SK-N-SH treated with all-trans-retinoic acid at 6 μM for 48 hours (cell line): ENCODE measurements at regions not wholly inside any gene's neighbourhood (a gene's known extent, or its start where the extent isn't known, plus 50 kb on each side); places are given as distances from the start of the nearest gene placed in this dataset.

Source experiments
- ATAC-seq: fragments of 200-7000 bp; cut with Tn5 transposase; 3 replicates; pipeline ENCODE4 v1.9.1; 2020; ENCODE audit warnings: mild to moderate bottlenecking, moderate library complexity
- ARNTL ChIP-seq: fragments of 450-650 bp; formaldehyde crosslinking; IDR thresholded peaks from 2 replicates; pipeline ENCODE4 v1.5.0; 2020; ENCODE audit warnings: low read depth, mild to moderate bottlenecking, moderate library complexity, borderline replicate concordance
- BACH2 ChIP-seq: fragments of 250-450 bp; sonication (Bioruptor Pico); IDR thresholded peaks from 2 replicates; pipeline ENCODE4 v1.9.0; 2021; ENCODE audit warnings: mild to moderate bottlenecking, borderline replicate concordance
- ESRRG ChIP-seq: fragments of 250-450 bp; sonication (Bioruptor Pico); IDR thresholded peaks from 2 replicates; pipeline ENCODE4 v1.6.1; 2021; ENCODE audit warnings: mild to moderate bottlenecking
- GLIS3 ChIP-seq: fragments of 250-450 bp; sonication (Bioruptor Pico); IDR thresholded peaks from 2 replicates; pipeline ENCODE4 v1.5.0; 2020; ENCODE audit warnings: mild to moderate bottlenecking, moderate library complexity
- ISL1 ChIP-seq: fragments of 250-450 bp; sonication (Bioruptor Pico); IDR thresholded peaks from 2 replicates; pipeline ENCODE4 v2.1.2; 2022; ENCODE audit warnings: mild to moderate bottlenecking, moderate library complexity
- OSR1 ChIP-seq: fragments of 250-450 bp; sonication (Bioruptor Pico); IDR thresholded peaks from 2 replicates; pipeline ENCODE4 v1.8.0; 2022; ENCODE audit warnings: moderate library complexity, mild to moderate bottlenecking, inconsistent platforms
- PPARA ChIP-seq: fragments of 250-450 bp; sonication (Bioruptor Pico); IDR thresholded peaks from 2 replicates; pipeline ENCODE4 v1.5.0; 2020; ENCODE audit warnings: mild to moderate bottlenecking, borderline replicate concordance
- RARB ChIP-seq: fragments of 250-450 bp; sonication (Bioruptor Pico); IDR thresholded peaks from 2 replicates; pipeline ENCODE4 v1.8.0; 2021; ENCODE audit warnings: mild to moderate bottlenecking, moderate library complexity
- SNAI2 ChIP-seq: fragments of 250-450 bp; sonication (Bioruptor Pico); IDR thresholded peaks from 2 replicates; pipeline ENCODE4 v1.5.0; 2020; ENCODE audit warnings: mild to moderate bottlenecking, moderate library complexity
- TCF4 ChIP-seq: fragments of 250-450 bp; sonication (Bioruptor Pico); IDR thresholded peaks from 2 replicates; pipeline ENCODE4 v1.8.0; 2021; ENCODE audit warnings: mild to moderate bottlenecking, moderate library complexity, borderline replicate concordance
- TOX ChIP-seq: fragments of 250-450 bp; sonication (Bioruptor Pico); IDR thresholded peaks from 2 replicates; pipeline ENCODE4 v1.8.0; 2021; ENCODE audit warnings: mild to moderate bottlenecking, moderate library complexity, borderline replicate concordance
- ZC3H10 ChIP-seq: fragments of 250-450 bp; sonication (Bioruptor Pico); IDR thresholded peaks from 2 replicates; pipeline ENCODE4 v1.5.1; 2021; ENCODE audit warnings: mild to moderate bottlenecking, moderate library complexity
- ZFP3 ChIP-seq: fragments of 250-450 bp; sonication (Bioruptor Pico); IDR thresholded peaks from 2 replicates; pipeline ENCODE4 v1.5.0; 2020; ENCODE audit warnings: mild to moderate bottlenecking, moderate library complexity
- ZFP30 ChIP-seq: fragments of 450-650 bp; formaldehyde crosslinking; IDR thresholded peaks from 2 replicates; pipeline ENCODE4 v1.5.0; 2022; ENCODE audit warnings: mild to moderate bottlenecking, moderate library complexity
- ZNF70 ChIP-seq: fragments of 450-650 bp; formaldehyde crosslinking; IDR thresholded peaks from 2 replicates; pipeline ENCODE4 v1.5.0; 2020; ENCODE audit warnings: mild to moderate bottlenecking, moderate library complexity
- ZNF8 ChIP-seq: fragments of 450-650 bp; formaldehyde crosslinking; IDR thresholded peaks from 2 replicates; pipeline ENCODE4 v1.5.0; 2020; ENCODE audit warnings: mild to moderate bottlenecking, moderate library complexity
- TF ChIP-seq, protein P1 (sequence below): fragments of 250-450 bp; sonication (Bioruptor Pico); IDR thresholded peaks from 2 replicates; pipeline ENCODE4 v1.8.0; 2020; ENCODE audit warnings: mild to moderate bottlenecking, moderate library complexity, borderline replicate concordance
- TF ChIP-seq, protein P2 (sequence below): fragments of 250-450 bp; sonication (Bioruptor Pico); IDR thresholded peaks from 2 replicates; pipeline ENCODE4 v1.8.0; 2021; ENCODE audit warnings: low read depth, mild to moderate bottlenecking, moderate library complexity, borderline replicate concordance
- TF ChIP-seq, protein P3 (sequence below): fragments of 250-450 bp; sonication (Bioruptor Pico); IDR thresholded peaks from 2 replicates; pipeline ENCODE4 v1.5.0; 2020; ENCODE audit warnings: mild to moderate bottlenecking, moderate library complexity
- TF ChIP-seq, protein P4 (sequence below): fragments of 250-450 bp; sonication (Bioruptor Pico); IDR thresholded peaks from 2 replicates; pipeline ENCODE4 v1.5.1; 2020; ENCODE audit warnings: low read depth, mild to moderate bottlenecking, moderate library complexity
- TF ChIP-seq, protein P5 (sequence below): fragments of 250-450 bp; sonication (Bioruptor Pico); IDR thresholded peaks from 2 replicates; pipeline ENCODE4 v1.5.1; 2021; ENCODE audit warnings: mild to moderate bottlenecking, moderate library complexity

DNA sequence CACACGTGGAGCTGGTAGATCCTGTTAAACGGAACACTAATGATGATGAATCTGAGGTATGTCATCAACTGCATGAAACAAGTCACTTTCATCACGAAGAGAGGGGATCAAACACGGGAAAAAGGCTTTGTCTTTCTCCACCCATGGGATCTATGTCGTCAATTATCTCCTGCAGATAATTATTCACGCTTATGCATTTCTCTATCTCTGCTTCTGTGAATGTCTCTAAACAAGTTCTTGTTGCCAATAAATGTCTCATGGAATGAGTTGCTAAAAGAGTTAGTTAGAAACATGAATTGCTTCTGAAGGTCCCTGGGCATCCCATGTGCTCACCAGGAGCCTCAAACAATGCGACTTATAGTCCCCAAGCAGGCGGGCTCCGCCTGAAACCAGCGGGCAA, 1228.2 kb upstream of the TMEM132C start:
- ATAC-seq: no peak
- TF ChIP-seq, protein P1, sequence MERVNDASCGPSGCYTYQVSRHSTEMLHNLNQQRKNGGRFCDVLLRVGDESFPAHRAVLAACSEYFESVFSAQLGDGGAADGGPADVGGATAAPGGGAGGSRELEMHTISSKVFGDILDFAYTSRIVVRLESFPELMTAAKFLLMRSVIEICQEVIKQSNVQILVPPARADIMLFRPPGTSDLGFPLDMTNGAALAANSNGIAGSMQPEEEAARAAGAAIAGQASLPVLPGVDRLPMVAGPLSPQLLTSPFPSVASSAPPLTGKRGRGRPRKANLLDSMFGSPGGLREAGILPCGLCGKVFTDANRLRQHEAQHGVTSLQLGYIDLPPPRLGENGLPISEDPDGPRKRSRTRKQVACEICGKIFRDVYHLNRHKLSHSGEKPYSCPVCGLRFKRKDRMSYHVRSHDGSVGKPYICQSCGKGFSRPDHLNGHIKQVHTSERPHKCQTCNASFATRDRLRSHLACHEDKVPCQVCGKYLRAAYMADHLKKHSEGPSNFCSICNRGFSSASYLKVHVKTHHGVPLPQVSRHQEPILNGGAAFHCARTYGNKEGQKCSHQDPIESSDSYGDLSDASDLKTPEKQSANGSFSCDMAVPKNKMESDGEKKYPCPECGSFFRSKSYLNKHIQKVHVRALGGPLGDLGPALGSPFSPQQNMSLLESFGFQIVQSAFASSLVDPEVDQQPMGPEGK: no peak
- TF ChIP-seq GLIS3 (CRISPR knock-in tag) (no peak), ZC3H10 (CRISPR knock-in tag) (no peak), ESRRG (CRISPR knock-in tag) (no peak), ZNF70 (no peak), ZFP3 (CRISPR knock-in tag) (no peak), ARNTL (no peak), RARB (CRISPR knock-in tag) (no peak), TOX (CRISPR knock-in tag) (no peak), ZNF8 (no peak), PPARA (CRISPR knock-in tag) (no peak), BACH2 (no peak), OSR1 (no peak)
- TF ChIP-seq, protein P2, sequence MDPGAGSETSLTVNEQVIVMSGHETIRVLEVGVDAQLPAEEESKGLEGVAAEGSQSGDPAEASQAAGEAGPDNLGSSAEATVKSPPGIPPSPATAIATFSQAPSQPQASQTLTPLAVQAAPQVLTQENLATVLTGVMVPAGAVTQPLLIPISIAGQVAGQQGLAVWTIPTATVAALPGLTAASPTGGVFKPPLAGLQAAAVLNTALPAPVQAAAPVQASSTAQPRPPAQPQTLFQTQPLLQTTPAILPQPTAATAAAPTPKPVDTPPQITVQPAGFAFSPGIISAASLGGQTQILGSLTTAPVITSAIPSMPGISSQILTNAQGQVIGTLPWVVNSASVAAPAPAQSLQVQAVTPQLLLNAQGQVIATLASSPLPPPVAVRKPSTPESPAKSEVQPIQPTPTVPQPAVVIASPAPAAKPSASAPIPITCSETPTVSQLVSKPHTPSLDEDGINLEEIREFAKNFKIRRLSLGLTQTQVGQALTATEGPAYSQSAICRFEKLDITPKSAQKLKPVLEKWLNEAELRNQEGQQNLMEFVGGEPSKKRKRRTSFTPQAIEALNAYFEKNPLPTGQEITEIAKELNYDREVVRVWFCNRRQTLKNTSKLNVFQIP (CRISPR knock-in tag): no peak
- TF ChIP-seq, protein P3, sequence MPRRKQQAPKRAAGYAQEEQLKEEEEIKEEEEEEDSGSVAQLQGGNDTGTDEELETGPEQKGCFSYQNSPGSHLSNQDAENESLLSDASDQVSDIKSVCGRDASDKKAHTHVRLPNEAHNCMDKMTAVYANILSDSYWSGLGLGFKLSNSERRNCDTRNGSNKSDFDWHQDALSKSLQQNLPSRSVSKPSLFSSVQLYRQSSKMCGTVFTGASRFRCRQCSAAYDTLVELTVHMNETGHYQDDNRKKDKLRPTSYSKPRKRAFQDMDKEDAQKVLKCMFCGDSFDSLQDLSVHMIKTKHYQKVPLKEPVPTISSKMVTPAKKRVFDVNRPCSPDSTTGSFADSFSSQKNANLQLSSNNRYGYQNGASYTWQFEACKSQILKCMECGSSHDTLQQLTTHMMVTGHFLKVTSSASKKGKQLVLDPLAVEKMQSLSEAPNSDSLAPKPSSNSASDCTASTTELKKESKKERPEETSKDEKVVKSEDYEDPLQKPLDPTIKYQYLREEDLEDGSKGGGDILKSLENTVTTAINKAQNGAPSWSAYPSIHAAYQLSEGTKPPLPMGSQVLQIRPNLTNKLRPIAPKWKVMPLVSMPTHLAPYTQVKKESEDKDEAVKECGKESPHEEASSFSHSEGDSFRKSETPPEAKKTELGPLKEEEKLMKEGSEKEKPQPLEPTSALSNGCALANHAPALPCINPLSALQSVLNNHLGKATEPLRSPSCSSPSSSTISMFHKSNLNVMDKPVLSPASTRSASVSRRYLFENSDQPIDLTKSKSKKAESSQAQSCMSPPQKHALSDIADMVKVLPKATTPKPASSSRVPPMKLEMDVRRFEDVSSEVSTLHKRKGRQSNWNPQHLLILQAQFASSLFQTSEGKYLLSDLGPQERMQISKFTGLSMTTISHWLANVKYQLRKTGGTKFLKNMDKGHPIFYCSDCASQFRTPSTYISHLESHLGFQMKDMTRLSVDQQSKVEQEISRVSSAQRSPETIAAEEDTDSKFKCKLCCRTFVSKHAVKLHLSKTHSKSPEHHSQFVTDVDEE: no peak
- TF ChIP-seq, protein P4, sequence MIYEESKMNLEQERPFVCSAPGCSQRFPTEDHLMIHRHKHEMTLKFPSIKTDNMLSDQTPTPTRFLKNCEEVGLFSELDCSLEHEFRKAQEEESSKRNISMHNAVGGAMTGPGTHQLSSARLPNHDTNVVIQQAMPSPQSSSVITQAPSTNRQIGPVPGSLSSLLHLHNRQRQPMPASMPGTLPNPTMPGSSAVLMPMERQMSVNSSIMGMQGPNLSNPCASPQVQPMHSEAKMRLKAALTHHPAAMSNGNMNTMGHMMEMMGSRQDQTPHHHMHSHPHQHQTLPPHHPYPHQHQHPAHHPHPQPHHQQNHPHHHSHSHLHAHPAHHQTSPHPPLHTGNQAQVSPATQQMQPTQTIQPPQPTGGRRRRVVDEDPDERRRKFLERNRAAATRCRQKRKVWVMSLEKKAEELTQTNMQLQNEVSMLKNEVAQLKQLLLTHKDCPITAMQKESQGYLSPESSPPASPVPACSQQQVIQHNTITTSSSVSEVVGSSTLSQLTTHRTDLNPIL: no peak
- TF ChIP-seq, protein P5, sequence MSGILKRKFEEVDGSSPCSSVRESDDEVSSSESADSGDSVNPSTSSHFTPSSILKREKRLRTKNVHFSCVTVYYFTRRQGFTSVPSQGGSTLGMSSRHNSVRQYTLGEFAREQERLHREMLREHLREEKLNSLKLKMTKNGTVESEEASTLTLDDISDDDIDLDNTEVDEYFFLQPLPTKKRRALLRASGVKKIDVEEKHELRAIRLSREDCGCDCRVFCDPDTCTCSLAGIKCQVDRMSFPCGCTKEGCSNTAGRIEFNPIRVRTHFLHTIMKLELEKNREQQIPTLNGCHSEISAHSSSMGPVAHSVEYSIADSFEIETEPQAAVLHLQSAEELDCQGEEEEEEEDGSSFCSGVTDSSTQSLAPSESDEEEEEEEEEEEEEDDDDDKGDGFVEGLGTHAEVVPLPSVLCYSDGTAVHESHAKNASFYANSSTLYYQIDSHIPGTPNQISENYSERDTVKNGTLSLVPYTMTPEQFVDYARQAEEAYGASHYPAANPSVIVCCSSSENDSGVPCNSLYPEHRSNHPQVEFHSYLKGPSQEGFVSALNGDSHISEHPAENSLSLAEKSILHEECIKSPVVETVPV (CRISPR knock-in tag): no peak
- TF ChIP-seq, all 23 proteins: peak for 0

DNA sequence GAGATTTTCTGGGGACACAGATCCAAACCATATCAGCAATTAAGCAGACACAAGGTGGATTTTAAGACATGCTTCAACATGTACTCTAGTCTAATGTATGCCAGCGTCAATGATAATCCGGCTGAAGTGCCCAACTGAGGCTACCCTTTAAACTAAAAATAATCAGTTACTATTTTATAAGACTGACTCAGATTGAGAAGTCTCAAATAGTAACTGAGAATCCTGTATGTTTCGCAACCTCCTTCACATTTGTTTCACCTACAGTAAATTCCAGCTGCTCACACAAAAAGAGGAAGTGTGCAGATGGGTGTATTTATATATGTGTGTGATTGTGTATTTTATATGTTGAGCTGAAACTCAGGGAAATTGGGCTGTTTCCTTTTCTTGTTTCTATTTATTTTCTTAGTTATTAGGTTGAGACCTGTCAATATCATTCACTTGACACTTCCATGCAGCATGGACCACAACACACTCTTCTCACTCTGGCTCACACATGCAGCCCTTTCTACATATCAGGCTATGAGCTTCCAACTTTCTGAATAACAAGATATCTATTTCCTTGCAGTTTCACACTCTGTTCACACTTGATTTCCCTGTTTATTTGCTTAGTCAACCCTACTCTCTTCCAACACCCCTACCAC, 1224.9 kb upstream of the TMEM132C start:
- ATAC-seq: no peak
- TF ChIP-seq PPARA (CRISPR knock-in tag): no peak
- no peak for TF ChIP-seq TCF4 (CRISPR knock-in tag)
- TF ChIP-seq ZFP30: no peak
- no peak for TF ChIP-seq ZC3H10 (CRISPR knock-in tag)

DNA sequence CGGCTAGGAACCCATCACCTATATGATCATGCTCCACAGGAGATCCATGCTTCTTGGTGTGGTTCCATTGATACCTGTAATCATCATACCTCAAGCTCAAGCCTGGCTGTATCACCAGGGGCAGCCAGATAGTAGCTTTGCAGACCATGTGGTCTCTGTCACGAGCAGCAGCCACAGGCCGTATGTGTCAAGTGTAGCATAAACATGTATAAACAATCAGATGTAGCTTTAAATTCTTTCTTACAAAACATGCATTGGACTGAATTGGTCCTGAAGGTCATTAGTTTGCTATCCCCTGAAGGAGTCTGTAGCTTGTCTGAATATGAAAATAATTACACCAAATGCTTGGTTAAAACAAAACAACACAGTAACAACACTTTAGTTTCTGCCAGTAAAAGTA, 1223.2 kb upstream of the TMEM132C start:
- ATAC-seq: no peak
- TF ChIP-seq ZC3H10 (CRISPR knock-in tag) (no peak), GLIS3 (CRISPR knock-in tag) (no peak), ISL1 (no peak), ESRRG (CRISPR knock-in tag) (no peak), PPARA (CRISPR knock-in tag) (no peak), TCF4 (CRISPR knock-in tag) (no peak), SNAI2 (CRISPR knock-in tag) (no peak), RARB (CRISPR knock-in tag) (no peak), ARNTL (no peak), ZNF70 (no peak), BACH2 (no peak), TOX (CRISPR knock-in tag) (no peak)
- TF ChIP-seq, protein P2 (CRISPR knock-in tag): no peak
- TF ChIP-seq, protein P1: no peak
